IPS DF 6.9 (cell line): ENCODE measurements at regions not wholly inside any gene's neighbourhood (a gene's known extent, or its start where the extent isn't known, plus 50 kb on each side); places are given as distances from the start of the nearest gene placed in this dataset.
"Not testable (repeated sequence)": the region's sequence is repeated elsewhere in the genome, so short reads cannot be mapped to it uniquely, and the experiment has no call there.

ENCODE experiments used
- DNase-seq: peaks from one replicate; pipeline ENCODE4 v3.0.0-alpha.2; 2013; ENCODE audit warnings: low read depth, low spot score
- H3K27ac ChIP-seq: one replicate; pipeline ENCODE4 v1.5.1; 2013; ENCODE audit warnings: low read length, control low read depth
- H3K27me3 ChIP-seq: 2 replicates; pipeline ENCODE4 v1.6.1; 2013; ENCODE audit warnings: mild to moderate bottlenecking, low read length; ENCODE audit not compliant: control insufficient read depth, insufficient read depth
- H3K36me3 ChIP-seq: 2 replicates; pipeline ENCODE4 v1.6.1; 2013; ENCODE audit warnings: low read length; ENCODE audit not compliant: control insufficient read depth, insufficient read depth
- H3K4me1 ChIP-seq: 2 replicates; pipeline ENCODE4 v1.6.1; 2013; ENCODE audit warnings: low read length; ENCODE audit not compliant: control insufficient read depth, insufficient read depth
- H3K4me3 ChIP-seq: 2 replicates; pipeline ENCODE4 v1.5.1; 2013; ENCODE audit warnings: mild to moderate bottlenecking, low read length
- H3K9me3 ChIP-seq: 2 replicates; pipeline ENCODE4 v1.6.1; 2013; ENCODE audit warnings: low read length, inconsistent platforms; ENCODE audit not compliant: control insufficient read depth, insufficient read depth
- WGBS: extraction: QIAGEN DNeasy Blood & Tissue Kit; methylation state at CpG from one replicate; pipeline ENCODE4 v1.1.7; 2013; ENCODE audit warnings: mixed read lengths, missing lambda C conversion rate; ENCODE audit not compliant: insufficient read length, insufficient coverage; 5-methylcytosine and 5-hydroxymethylcytosine counted together

DNA sequence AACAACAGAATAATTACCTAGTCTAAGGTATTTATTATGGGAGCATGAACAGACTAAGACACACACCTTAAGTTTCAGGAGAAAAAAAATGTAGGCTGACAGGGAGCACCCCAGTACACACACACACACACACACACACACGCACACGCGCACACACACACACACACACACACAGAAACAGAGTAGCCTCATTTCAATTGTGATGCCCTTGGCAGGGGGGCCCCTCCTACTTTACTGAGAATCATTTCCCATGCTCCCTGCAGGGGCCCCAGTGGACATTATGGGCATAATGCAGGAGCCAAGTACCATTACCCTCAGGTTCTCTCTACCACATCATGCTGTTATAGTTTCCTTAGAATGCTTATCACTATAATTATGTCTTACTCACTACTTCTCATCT lies 104.9 kb downstream of the CDC7 start:
- Histone ChIP-seq H3K4me3 (no peak overlapping the region), H3K4me1 (no peaks in the 10 kb centered on the region), H3K36me3 (no peaks in the 10 kb centered on the region), H3K27me3 (no peaks in the 10 kb centered on the region), H3K9me3 (no peaks in the 10 kb centered on the region), H3K27ac (no peak overlapping the region)
- no peak for DNase-seq
- WGBS, result no CpG with 5 or more reads among the region's 3 CpGs

DNA sequence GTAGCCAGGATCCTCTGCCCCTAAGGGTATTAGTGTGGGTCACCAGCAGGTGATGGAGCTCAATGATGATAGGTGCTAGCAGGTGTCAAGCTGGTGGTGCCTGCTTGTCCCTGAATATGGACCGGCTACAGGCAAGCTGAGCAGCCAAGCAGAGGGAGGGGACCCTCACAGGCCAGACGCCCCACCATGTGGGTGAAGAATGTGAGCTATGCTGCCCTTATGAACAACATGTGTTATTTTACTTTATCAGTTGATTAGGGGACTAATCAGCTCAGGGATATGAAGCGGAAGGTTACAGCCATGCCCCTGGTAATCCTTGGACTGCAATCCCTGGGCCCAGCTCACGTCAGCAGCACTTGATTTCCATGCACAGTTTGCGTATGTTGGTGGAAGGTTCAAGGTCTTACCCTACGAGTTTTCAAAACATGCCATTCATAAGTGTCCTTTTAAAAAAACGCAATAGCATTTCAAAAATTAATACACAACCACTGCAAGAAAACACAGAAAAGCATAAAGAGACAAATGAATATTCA lies 106.0 kb downstream of the CDC7 start:
- no peak for DNase-seq
- Histone ChIP-seq H3K4me3 (no peak overlapping the region), H3K4me1 (peaks cover 2% of the 10 kb centered on the region; the same call in 1 of the 2 replicates), H3K27ac (no peak overlapping the region), H3K27me3 (no peaks in the 10 kb centered on the region), H3K9me3 (no peaks in the 10 kb centered on the region), H3K36me3 (no peaks in the 10 kb centered on the region)
- whole genome bisulfite sequencing, result no CpG with 5 or more reads among the region's 7 CpGs

DNA sequence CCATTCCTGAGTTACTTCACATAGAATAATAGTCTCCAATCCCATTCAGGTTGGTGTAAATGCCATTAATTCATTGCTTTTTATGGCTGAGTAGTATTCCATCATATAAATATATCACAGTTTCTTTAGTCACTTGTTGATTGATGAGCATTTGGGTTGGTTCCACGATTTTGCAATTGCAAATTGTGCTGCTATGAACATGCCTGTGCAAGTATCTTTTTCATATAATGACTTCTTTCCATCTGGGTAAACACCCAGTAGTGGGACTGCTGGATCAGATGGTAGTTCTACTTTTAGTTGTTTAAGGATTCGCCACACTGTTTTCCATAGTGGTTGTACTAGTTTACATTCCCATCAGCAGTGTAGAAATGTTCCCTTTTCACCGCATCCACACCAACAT lies 107.0 kb downstream of the CDC7 start:
- not testable (repeated sequence) for H3K9me3 ChIP-seq

DNA sequence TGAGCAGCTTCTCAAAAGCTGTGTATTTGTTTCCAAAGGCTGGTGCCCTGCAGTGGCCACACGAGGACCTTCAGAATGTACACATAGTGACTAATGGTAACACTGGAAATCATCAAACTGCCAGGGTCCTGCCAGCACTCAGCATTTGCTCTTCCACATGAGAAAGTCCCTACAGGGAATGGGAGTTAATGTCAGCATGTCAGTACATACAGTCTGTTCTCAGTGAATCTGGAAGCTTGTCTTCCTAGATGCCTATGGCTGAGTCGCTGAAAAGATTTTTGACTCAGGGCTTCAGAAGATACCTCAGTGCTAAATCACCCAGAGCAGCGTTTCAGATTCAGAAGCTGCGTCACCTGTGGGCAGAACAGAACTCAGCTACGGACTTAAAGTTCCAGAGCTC lies 108.2 kb downstream of the CDC7 start:
- Histone ChIP-seq H3K4me1 (peaks cover 2% of the 10 kb centered on the region; the same call in 1 of the 2 replicates), H3K27me3 (no peaks in the 10 kb centered on the region; the same call in 1 of the 2 replicates), H3K27ac (no peak overlapping the region), H3K36me3 (no peaks in the 10 kb centered on the region), H3K4me3 (no peak overlapping the region), H3K9me3 (no peaks in the 10 kb centered on the region)
- DNase-seq, result no peak
- WGBS, result no CpG with 5 or more reads among the region's 5 CpGs

More for the DNA sequence above, 107.0 kb downstream of the CDC7 start:
- H3K27me3 ChIP-seq, H3K4me1 ChIP-seq, H3K4me3 ChIP-seq, H3K27ac ChIP-seq, DNase-seq, H3K36me3 ChIP-seq: not testable (repeated sequence)
- WGBS, result no CpG with 5 or more reads among the region's 3 CpGs

DNA sequence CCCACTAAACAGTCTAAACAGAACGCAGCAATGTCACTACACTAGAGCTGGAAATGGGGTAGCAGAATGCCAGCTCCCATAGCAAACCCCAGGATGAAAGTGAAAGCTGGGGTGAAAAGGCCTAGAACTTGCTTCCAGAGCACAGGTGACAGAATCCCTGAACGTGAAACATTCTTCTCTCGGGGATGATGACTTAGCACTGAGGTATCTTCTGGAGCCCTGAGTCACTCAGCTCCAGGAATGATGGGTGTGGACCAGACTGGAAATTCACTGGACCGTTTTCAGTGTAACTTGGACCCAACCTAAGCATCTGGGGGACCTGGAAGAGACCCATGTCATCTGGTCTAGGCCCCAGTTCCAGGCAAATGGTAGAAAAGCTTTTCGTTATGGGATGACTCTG lies 108.9 kb downstream of the CDC7 start:
- Histone ChIP-seq H3K27ac (no peak overlapping the region), H3K9me3 (no peaks in the 10 kb centered on the region), H3K36me3 (no peaks in the 10 kb centered on the region), H3K27me3 (no peaks in the 10 kb centered on the region; the same call in 1 of the 2 replicates), H3K4me3 (no peak overlapping the region), H3K4me1 (peaks cover 2% of the 10 kb centered on the region; the same call in 1 of the 2 replicates)
- no CpG with 5 or more reads among the region's 5 CpGs for WGBS
- DNase-seq, result no peak

DNA sequence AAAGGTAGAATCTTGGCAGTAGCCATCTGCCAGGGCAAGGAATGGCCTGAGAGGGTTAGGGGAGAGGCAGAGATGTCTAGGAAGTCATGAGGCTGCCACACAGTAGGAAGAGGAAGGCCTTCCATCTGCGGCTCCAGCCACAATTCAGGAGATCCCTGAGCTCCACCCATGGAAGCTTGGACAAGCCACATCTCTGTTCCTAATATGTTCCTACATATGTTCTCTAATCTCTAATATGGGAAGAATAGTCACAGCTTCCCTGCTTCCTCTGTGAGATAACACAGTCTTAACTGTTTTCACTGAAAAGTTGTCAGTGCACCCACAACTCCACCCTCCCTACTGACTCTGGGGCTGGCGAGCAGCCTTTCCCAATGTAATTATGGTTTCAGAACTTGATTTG lies 109.5 kb downstream of the CDC7 start:
- Histone ChIP-seq H3K4me3 (no peak overlapping the region), H3K27me3 (no peaks in the 10 kb centered on the region; the same call in 1 of the 2 replicates), H3K4me1 (peaks cover 2% of the 10 kb centered on the region; the same call in 1 of the 2 replicates), H3K9me3 (no peaks in the 10 kb centered on the region), H3K27ac (no peak overlapping the region), H3K36me3 (no peaks in the 10 kb centered on the region)
- no CpG with 5 or more reads among the region's 2 CpGs for WGBS
- no peak for DNase-seq

DNA sequence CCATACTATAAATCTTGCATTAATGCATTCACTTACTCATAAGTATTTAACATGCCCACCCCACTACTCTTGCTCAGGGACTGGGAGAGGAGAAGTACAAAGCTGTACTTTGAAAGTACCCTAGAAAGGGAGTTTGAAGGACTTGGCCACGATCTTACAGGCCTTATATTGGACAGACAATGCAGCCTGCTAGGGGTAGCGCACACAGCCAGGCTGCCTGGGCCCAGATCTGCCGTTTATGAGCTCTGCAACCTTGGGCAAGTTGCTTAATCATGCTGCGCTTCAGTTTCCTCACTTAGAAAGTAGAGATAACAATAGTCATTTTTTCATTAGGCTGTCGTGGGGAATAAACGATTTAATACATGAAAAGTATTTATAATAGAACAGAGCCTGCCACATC lies 110.1 kb downstream of the CDC7 start:
- H3K36me3 ChIP-seq, result no peaks in the 10 kb centered on the region
- WGBS, result no CpG with 5 or more reads among the region's 6 CpGs
- H3K4me3 ChIP-seq, result no peak overlapping the region
- no peaks in the 10 kb centered on the region for H3K9me3 ChIP-seq
- no peak for DNase-seq
- H3K4me1 ChIP-seq, result peaks cover 2% of the 10 kb centered on the region; the same call in 1 of the 2 replicates
- H3K27ac ChIP-seq, result no peak overlapping the region
- H3K27me3 ChIP-seq, result no peaks in the 10 kb centered on the region; the same call in 1 of the 2 replicates

DNA sequence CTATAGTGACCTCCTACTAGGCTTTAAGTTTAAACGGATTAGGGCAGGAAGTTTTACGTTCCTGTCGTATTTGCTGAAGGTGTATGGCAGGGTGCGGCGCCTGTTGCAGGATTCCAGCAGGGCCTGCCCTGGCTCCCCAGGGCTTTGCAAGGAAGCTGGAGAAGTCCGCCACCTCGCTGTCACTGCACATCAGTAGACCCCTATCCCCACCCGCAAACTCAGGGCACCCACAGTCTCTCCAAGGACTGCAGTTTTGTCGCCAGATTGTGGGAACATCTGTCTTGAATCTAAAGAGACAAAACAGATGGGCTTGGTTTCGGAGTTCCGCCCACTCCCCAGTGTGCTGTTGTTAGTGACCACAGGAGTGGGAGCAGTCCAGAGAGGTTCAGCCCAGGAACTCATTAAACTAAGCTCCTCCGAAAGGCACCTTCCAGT lies 110.8 kb downstream of the CDC7 start:
- DNase-seq, result no peak
- Histone ChIP-seq H3K9me3 (no peaks in the 10 kb centered on the region), H3K4me3 (no peak overlapping the region), H3K27me3 (no peaks in the 10 kb centered on the region; the same call in 1 of the 2 replicates), H3K4me1 (peaks cover 2% of the 10 kb centered on the region; the same call in 1 of the 2 replicates), H3K27ac (no peak overlapping the region), H3K36me3 (no peaks in the 10 kb centered on the region)
- WGBS, result no CpG with 5 or more reads among the region's 12 CpGs

DNA sequence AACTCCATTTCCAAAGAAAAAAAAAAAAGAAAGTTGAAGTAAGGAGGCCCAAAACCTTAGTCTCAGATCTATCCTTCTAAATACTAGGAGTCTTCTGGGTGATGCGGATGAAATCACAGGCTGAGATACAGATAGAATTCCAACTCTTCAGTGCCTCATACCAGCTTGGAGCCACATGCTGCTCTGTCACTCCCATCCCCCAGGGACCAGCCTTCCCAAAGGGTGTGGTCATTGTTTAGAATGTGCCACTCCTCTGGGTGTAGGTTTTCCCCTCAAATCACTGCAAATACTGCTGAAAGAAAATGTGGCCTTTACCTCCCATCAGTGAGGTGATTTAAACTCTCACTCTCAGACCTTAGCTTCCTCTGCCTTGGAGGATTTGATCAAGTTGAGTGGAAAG lies 112.9 kb downstream of the CDC7 start:
- no CpG with 5 or more reads among the region's 1 CpG for WGBS
- DNase-seq, result no peak
- no peaks in the 10 kb centered on the region for H3K36me3 ChIP-seq
- no peak overlapping the region for H3K4me3 ChIP-seq
- no peaks in the 10 kb centered on the region for H3K9me3 ChIP-seq
- H3K27me3 ChIP-seq, result no peaks in the 10 kb centered on the region; the same call in 1 of the 2 replicates
- no peak overlapping the region for H3K27ac ChIP-seq
- peaks cover 4% of the 10 kb centered on the region; the same call in 1 of the 2 replicates for H3K4me1 ChIP-seq

DNA sequence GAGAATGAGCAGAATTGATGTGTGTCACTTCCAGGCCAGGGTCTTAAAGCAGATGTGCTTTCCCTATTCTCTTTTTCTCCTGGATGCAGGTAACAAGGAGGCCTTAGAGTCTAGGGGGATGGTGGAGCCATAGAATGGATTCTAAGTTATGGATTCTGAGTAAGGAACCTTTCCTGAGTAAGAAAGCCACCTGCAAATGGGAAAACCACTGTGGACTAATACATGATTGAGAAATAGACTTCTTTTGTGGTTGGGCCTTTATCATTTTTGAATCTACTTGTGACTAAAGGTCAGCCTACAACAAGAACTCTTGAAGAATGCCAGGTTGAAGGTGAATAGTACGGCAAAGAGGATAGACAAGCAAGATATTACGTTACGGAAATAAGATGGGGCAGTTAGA lies 116.1 kb downstream of the CDC7 start:
- no peaks in the 10 kb centered on the region; the same call in 1 of the 2 replicates for H3K27me3 ChIP-seq
- no peaks in the 10 kb centered on the region for H3K9me3 ChIP-seq
- no CpG with 5 or more reads among the region's 3 CpGs for WGBS
- DNase-seq, result no peak
- H3K4me3 ChIP-seq, result no peak overlapping the region
- H3K36me3 ChIP-seq, result no peaks in the 10 kb centered on the region
- H3K27ac ChIP-seq, result no peak overlapping the region
- 0 out of 2 replicates have a peak, but pooled peaks cover 2% of the 10 kb centered on the region for H3K4me1 ChIP-seq

DNA sequence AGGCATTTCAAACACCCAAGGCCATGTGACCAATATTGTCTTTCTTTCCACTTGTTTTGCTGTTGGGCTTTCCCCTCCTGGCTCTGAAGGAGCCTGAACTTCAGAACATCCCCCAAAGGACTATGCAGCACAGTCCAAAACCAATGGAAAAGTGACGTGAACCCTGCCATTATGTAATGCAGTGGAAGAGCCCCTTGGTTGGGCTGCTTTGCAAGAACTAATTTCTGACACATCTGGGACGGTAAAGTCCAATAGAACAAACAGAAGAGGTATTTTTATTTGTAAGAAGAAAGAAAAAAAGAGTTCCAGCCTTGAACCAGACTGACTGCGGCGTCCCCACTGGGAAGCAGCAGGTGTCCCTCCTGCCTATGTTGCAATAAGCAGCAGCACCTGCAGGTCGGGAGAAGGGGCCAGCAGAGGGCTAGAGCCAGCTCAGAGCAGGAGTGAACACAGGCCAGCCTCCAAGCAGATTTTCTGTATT lies 116.7 kb downstream of the CDC7 start:
- Histone ChIP-seq H3K4me1 (0 out of 2 replicates have a peak, but pooled peaks cover 2% of the 10 kb centered on the region), H3K36me3 (no peaks in the 10 kb centered on the region), H3K27ac (no peak overlapping the region), H3K4me3 (no peak overlapping the region), H3K27me3 (no peaks in the 10 kb centered on the region; the same call in 1 of the 2 replicates), H3K9me3 (no peaks in the 10 kb centered on the region)
- DNase-seq, result peak; percentile 39
- WGBS, result no CpG with 5 or more reads among the region's 5 CpGs
